ENCODE measurements at regions not wholly inside any gene's neighbourhood (a gene's known extent, or its start where the extent isn't known, plus 50 kb on each side); places are given as distances from the start of the nearest gene placed in this dataset.
A peak's percentile ranks its signal among the peaks of the same experiment; 100 is the strongest.
"Not testable (repeated sequence)": the region's sequence is repeated elsewhere in the genome, so short reads cannot be mapped to it uniquely, and the experiment has no call there.

DNA sequence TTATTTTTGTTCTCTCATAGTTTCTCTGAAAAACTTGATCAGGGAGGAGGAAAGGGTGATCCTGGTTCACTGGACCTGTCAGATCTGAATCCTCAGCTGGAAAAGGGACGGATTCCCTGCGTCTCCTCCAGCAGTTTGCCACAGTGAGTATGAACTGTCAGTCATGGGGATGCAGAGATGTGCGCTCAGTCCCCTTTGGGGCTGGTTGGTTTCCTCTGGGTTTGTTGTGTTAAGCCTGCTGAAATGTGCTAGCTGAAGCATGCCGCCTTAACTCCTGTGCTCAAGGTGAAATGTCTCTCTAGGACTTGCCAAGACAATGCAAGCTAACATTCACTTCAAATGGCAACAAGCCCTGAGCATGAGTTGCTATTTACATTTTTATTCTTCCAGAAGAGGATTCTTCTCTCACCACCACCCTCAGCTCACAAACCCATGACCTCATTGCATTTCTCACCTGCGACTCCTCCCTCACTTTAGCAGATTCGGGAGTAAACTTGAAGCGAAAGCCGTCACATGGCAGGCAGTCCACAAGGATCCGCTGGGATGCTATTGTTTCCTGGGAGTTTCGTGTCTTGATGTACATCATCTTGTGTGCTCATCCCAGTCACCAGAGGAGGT lies 192.9 kb upstream of the FZD8 start:
- H3K4me3 ChIP-seq, result no peak overlapping the region
- H3K27ac ChIP-seq, result peak overlapping the region in 1 of 21 experiments; percentile 30

GRCh38 chr10:35827783-35828182 lies 185.7 kb upstream of the FZD8 start:
- no peak overlapping the region for H3K4me3 ChIP-seq
- no peak overlapping the region for H3K27ac ChIP-seq

GRCh38 chr10:35824704-35825103 lies 182.6 kb upstream of the FZD8 start:
- no peak overlapping the region for H3K4me3 ChIP-seq

DNA sequence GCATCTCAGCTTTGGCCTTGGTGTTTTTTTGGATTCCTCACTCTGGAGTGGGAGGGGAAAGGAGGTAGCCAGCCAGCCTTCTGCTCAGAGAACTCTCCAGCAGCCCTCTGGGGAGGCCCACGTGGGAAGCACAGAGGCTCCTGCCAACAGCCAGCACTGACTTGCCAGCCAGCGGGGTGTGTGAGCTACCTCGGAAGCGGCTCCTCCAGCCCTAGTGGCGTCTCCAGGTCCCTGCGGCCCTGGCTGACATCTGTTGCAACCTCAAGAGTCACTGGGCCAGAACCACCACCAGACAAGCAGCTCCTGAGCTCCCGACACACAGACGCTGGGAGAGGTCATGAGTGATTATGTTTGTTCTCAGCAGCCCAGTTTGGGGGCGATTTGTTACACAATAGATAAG lies 180.2 kb upstream of the FZD8 start:
- no peak overlapping the region for H3K4me3 ChIP-seq
- peak overlapping the region in 3 of 21 experiments; percentile 3 to 55 (median 5) for H3K27ac ChIP-seq

More at GRCh38 chr10:35824704-35825103, 182.6 kb upstream of the FZD8 start:
- H3K27ac ChIP-seq, result no peak overlapping the region

- peak overlapping the region in 2 of 21 experiments; percentile 12 to 61 for H3K27ac ChIP-seq
- no peak overlapping the region for H3K4me3 ChIP-seq
Measured at GRCh38 chr10:35821339-35821911, 179.3 kb upstream of the FZD8 start.

DNA sequence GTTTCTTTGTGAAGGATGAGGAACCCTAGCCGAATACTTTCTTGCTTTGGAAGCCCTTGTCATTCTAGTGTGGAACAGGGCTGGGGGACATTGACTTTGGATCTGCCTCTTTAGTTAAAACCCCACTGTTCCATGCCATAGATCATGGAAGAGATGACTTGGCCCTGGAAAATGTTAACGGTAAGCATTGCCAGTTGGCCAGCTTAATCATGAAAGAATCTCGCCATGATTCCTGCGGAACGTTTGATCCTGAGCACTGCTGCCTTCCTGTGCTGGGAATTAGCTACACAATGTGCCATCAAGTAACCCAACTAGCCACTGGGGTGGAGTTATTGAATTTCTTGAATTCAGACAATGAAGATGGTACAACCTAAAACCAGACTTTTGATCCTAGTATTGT lies 177.6 kb upstream of the FZD8 start:
- Histone ChIP-seq H3K27ac (no peak overlapping the region), H3K4me3 (no peak overlapping the region)

DNA sequence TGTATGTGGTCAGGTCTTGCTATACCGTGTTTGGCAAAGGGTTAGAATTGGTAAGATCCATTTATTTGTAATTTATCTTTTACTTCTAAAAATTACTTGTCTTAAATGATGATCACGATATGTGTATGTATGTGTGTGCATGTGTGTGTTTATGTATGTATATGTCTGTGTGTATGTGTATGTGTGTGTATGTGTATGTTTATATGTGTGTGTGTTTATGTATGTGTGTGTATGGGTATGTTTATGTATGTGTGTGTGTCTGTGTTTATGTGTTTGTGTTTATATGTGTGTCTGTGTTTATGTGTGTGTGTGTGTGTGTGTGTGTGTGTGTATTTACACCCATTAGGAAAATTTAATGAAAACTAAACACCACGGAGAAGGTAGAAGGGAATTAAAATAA lies 176.9 kb upstream of the FZD8 start:
- H3K4me3 ChIP-seq, result no peak overlapping the region
- no peak overlapping the region for H3K27ac ChIP-seq

GRCh38 chr10:35817109-35817508 lies 175.0 kb upstream of the FZD8 start:
- H3K4me3 ChIP-seq, H3K27ac ChIP-seq: not testable (repeated sequence)

DNA sequence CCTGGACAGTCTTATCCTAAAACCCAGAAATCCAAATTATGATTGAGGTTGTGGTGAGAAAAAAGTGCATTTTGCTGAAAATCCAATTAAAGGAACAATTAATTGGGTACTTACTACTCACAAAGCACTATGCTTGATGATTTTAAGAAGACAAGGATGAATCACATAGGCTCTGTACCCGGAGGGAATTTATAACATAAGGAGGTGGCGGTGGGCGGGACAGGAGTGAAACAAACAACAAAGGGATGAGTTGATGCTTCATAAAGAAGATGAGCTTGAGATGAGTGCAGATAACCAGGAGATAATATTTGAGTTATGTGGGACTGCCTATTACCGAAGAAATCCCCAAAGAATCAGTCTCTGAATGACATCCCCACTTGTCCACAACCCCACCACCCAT lies 171.1 kb upstream of the FZD8 start:
- no peak overlapping the region for H3K27ac ChIP-seq

GRCh38 chr10:35808344-35808743 lies 166.2 kb upstream of the FZD8 start:
- H3K4me3 ChIP-seq, result no peak overlapping the region
- no peak overlapping the region for H3K27ac ChIP-seq

More for the DNA sequence above, 171.1 kb upstream of the FZD8 start:
- no peak overlapping the region for H3K4me3 ChIP-seq

DNA sequence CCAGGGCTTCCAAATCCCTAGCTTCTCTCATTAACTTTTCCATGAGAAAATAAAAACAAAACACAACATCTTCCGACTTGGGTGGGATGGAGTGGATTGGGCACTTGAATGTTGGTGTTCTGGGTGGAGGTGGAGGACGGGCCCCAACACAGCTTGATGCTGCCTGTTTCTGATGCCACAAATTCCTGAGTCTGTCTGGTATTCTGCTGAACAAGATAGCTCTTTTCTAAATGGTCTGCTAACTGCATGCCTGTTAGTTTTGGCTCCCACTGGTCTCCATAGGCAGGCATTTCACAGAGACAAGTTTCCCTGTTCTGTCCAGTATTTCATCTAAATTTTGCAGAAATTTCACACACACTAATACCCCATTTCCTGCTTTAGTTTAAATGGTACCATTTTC lies 160.9 kb upstream of the FZD8 start:
- Histone ChIP-seq H3K4me3 (no peak overlapping the region), H3K27ac (peak overlapping the region in 1 of 21 experiments; percentile 57)

DNA sequence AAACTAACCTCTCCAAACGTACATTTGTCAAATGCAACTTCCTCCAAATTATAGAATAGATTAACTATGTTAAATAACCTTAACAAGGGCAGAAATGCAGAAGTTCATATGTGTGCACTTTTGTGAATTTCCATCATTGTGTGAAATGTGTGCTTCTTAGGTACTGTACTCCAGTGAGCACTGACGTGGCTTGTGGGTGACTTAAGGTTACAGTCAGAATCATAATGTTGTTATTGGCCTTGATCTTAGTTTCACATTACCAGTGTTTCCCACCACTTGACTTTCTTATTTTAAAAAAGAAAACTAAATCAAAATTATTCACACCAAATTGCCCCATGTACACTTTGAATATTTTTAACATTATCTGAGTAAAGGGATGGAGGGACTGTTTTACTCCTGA lies 155.1 kb upstream of the FZD8 start:
- Histone ChIP-seq H3K27ac (no peak overlapping the region), H3K4me3 (no peak overlapping the region)

DNA sequence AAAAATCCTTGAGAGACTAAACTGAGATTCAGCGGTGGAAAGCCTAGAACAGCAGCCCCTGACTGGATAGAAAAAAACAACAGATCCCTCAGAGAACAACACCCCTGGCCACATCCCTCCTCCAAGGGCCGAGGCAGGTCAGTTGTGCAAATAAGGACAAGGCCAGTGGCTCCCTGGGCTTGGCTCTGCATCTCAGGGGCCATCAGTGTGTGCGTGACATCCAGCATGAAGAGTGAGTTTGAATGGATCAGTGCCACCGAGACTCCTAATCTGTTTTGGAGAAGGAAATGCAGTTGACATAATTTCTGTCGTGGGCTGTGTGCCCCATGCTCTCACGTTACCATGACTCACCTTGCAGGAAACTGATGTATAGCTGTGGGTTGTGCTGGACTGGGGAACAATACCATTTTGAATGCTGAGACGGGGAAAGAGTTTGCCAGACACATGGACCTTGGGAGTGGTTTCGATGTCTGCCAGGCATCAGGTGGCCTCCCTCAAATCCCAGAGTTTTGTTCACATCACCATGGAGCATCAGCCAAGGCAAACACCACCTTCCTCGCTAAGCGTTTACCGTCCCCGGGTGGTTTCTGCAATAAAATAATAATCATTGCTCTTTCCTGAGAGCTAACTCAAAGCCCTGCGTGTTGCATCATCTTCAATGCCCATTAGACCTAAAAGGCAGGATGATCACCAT lies 153.2 kb upstream of the FZD8 start:
- no peak overlapping the region for H3K27ac ChIP-seq

GRCh38 chr10:35794703-35795102 lies 152.6 kb upstream of the FZD8 start:
- H3K4me3 ChIP-seq, result no peak overlapping the region
- H3K27ac ChIP-seq, result no peak overlapping the region

More for the DNA sequence above, 153.2 kb upstream of the FZD8 start:
- H3K4me3 ChIP-seq, result no peak overlapping the region

DNA sequence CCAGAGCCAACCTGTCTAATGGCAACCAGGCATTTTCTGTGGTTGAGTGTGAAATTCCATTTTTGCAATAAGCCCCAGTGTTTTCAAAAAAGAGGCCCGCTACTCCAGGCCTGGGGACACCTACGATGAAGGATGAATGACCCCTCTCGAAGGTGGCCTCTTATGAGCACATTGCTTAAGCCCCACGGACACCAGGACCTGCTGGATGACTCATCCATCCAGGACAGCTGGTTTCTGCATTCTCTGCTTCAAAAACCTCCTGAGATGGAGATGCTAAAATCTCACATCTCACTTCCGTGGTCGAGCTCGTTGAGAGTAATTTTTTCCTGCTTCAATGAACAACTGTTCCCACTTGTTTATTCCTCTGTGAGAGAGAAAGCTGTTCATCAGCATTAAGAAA lies 150.2 kb upstream of the FZD8 start:
- Histone ChIP-seq H3K27ac (no peak overlapping the region), H3K4me3 (no peak overlapping the region)

DNA sequence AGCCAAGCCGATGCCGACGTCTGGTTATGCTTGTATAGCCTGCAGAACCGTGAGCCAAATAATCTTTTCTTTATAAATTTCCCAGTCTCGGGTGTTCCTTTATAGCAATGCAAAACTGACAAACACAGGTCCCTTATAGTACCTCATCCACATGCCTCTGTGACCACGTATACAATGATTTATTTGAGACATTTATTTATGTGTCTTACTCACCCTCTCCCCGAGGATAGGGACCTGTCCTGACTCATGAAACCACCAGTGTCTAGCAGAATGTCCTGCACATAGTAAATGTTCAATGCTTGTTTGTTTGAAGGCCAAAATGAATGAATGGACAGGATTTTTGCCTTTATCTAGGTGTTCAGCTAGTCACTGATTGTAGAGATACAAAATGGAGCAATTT lies 147.9 kb upstream of the FZD8 start:
- H3K4me3 ChIP-seq, result no peak overlapping the region
- no peak overlapping the region for H3K27ac ChIP-seq

DNA sequence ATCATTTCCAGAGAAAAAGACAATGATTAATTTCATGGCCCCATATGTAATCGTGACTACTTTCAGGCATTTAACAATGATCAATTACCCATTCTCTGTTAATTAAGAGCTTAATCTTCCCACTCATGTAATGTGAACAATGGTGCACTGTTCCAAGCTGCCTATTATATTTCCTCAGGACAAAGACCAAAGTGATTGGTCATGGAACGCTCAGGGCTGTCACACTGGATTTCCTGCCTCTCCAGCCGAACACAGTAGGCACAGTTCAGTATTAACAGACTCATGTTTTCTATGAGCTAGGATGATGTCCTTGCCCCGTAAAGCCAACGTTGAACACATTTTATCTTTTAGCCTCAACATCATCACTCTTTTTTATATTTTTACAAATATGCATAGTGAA lies 142.7 kb upstream of the FZD8 start:
- no peak overlapping the region for H3K27ac ChIP-seq
- no peak overlapping the region for H3K4me3 ChIP-seq

DNA sequence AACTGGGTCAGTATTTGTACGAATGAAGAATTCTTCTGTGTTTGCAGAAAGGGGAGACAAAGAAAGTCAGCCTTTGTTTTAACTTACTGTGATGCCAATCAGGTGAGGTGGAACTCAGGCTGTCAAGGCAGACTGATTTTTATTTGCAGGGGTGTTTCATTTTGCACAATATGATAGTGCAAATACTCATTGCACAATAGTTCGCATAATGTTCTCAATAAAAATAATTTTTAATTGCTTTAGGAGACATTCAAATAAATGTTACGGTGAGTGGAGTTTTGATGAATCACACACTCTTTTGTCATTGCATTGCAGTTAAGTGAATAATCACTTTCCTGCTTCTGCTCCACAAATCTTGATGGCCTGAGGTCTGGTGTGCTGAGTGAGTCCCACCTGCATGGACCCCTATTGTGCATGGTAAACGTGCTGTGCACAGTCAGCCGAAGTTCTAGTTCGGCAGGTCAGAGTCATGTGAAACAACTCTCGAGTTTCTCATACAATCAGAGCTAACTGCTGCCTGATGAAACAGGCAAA lies 141.3 kb upstream of the FZD8 start:
- Histone ChIP-seq H3K27ac (no peak overlapping the region), H3K4me3 (no peak overlapping the region)

- no peak overlapping the region for H3K4me3 ChIP-seq
Measured at GRCh38 chr10:35781643-35782035, 139.5 kb upstream of the FZD8 start.

GRCh38 chr10:35780970-35781642 lies 139.0 kb upstream of the FZD8 start:
- Histone ChIP-seq H3K4me3 (no peak overlapping the region), H3K27ac (no peak overlapping the region)

More at GRCh38 chr10:35781643-35782035, 139.5 kb upstream of the FZD8 start:
- H3K27ac ChIP-seq, result no peak overlapping the region

Data from skin epidermis (tissue), 12 donors.